ENCODE measurements at regions not wholly inside any gene's neighbourhood (a gene's known extent, or its start where the extent isn't known, plus 50 kb on each side); places are given as distances from the start of the nearest gene placed in this dataset.

DNA sequence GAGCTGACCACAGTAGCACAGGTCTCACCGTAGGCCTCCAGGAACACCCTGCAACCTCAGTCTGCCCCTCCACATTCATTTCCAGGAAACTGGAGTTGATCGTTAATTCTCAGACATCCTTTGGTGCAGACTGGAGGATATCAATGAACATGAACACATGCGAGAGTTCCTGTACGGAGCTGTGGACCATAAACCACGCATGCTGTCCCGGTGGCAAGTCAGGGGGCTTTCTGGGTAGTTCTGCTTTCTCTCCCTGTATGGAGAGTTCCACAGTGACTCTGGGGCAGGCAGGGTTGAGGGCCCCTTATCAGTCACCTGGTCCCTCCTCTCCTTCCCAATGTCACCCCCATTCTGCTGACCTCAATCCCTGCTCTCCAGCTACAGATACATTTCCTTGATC lies 55.5 kb upstream of the URI1 start:
- no peak for TF ChIP-seq EGR1 (IDR thresholded peaks at IDR 0.05)
- TF ChIP-seq, protein P1, sequence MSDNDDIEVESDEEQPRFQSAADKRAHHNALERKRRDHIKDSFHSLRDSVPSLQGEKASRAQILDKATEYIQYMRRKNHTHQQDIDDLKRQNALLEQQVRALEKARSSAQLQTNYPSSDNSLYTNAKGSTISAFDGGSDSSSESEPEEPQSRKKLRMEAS (IDR thresholded peaks at IDR 0.05) = no peak
- no peak for TF ChIP-seq NFIC (IDR thresholded peaks at IDR 0.05)
- TF ChIP-seq TCF12 (IDR thresholded peaks at IDR 0.05; ENCODE audit: low read depth) = no peak
- TF ChIP-seq TAF1 (IDR thresholded peaks at IDR 0.05; ENCODE audit: low read depth) = no peak
- TF ChIP-seq ZBTB7A (IDR thresholded peaks at IDR 0.05; ENCODE audit: low read depth) = no peak
- TF ChIP-seq, protein P2, sequence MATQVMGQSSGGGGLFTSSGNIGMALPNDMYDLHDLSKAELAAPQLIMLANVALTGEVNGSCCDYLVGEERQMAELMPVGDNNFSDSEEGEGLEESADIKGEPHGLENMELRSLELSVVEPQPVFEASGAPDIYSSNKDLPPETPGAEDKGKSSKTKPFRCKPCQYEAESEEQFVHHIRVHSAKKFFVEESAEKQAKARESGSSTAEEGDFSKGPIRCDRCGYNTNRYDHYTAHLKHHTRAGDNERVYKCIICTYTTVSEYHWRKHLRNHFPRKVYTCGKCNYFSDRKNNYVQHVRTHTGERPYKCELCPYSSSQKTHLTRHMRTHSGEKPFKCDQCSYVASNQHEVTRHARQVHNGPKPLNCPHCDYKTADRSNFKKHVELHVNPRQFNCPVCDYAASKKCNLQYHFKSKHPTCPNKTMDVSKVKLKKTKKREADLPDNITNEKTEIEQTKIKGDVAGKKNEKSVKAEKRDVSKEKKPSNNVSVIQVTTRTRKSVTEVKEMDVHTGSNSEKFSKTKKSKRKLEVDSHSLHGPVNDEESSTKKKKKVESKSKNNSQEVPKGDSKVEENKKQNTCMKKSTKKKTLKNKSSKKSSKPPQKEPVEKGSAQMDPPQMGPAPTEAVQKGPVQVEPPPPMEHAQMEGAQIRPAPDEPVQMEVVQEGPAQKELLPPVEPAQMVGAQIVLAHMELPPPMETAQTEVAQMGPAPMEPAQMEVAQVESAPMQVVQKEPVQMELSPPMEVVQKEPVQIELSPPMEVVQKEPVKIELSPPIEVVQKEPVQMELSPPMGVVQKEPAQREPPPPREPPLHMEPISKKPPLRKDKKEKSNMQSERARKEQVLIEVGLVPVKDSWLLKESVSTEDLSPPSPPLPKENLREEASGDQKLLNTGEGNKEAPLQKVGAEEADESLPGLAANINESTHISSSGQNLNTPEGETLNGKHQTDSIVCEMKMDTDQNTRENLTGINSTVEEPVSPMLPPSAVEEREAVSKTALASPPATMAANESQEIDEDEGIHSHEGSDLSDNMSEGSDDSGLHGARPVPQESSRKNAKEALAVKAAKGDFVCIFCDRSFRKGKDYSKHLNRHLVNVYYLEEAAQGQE (IDR thresholded peaks at IDR 0.05; ENCODE audit: low read depth) = no peak
- no peak for TF ChIP-seq CREB1 (IDR thresholded peaks at IDR 0.05; ENCODE audit: low read depth)
- no peak for TF ChIP-seq YY1 (IDR thresholded peaks at IDR 0.05; ENCODE audit: low read depth)
- no peak for TF ChIP-seq USF1 (IDR thresholded peaks at IDR 0.05)

- TF ChIP-seq TAF1 (IDR thresholded peaks at IDR 0.05; ENCODE audit: low read depth) = no peak
- no peak for TF ChIP-seq FOXM1 (IDR thresholded peaks at IDR 0.05; ENCODE audit: borderline replicate concordance, low read depth)
- TF ChIP-seq, protein P2 (IDR thresholded peaks at IDR 0.05; ENCODE audit: low read depth) = no peak
- TF ChIP-seq CEBPB (IDR thresholded peaks at IDR 0.05) = no peak
- TF ChIP-seq YY1 (IDR thresholded peaks at IDR 0.05; ENCODE audit: low read depth) = no peak
- TF ChIP-seq TCF12 (IDR thresholded peaks at IDR 0.05; ENCODE audit: low read depth) = no peak
- no peak for TF ChIP-seq ZBTB7A (IDR thresholded peaks at IDR 0.05; ENCODE audit: low read depth)
- TF ChIP-seq, protein P1 (IDR thresholded peaks at IDR 0.05) = no peak
- no peak for TF ChIP-seq USF1 (IDR thresholded peaks at IDR 0.05)
- TF ChIP-seq CREB1 (IDR thresholded peaks at IDR 0.05; ENCODE audit: low read depth) = no peak
- no peak for TF ChIP-seq EGR1 (IDR thresholded peaks at IDR 0.05)
- TF ChIP-seq TEAD4 (IDR thresholded peaks at IDR 0.05) = no peak
- no peak for TF ChIP-seq EP300 (IDR thresholded peaks at IDR 0.05; ENCODE audit: borderline replicate concordance)
- no peak for TF ChIP-seq NFIC (IDR thresholded peaks at IDR 0.05)
Observed at GRCh38 chr19:29887442-29887855, 54.6 kb upstream of the URI1 start.

- TF ChIP-seq FOXM1 (IDR thresholded peaks at IDR 0.05; ENCODE audit: borderline replicate concordance, low read depth) (no peak), EP300 (IDR thresholded peaks at IDR 0.05; ENCODE audit: borderline replicate concordance) (no peak), NFIC (IDR thresholded peaks at IDR 0.05) (no peak), YY1 (IDR thresholded peaks at IDR 0.05; ENCODE audit: low read depth) (no peak), TEAD4 (IDR thresholded peaks at IDR 0.05) (no peak), ZBTB7A (IDR thresholded peaks at IDR 0.05; ENCODE audit: low read depth) (no peak), TCF12 (IDR thresholded peaks at IDR 0.05; ENCODE audit: low read depth) (no peak), CREB1 (IDR thresholded peaks at IDR 0.05; ENCODE audit: low read depth) (no peak), CEBPB (IDR thresholded peaks at IDR 0.05) (no peak), RAD21 (IDR thresholded peaks at IDR 0.05; ENCODE audit: low read depth) (no peak), EGR1 (IDR thresholded peaks at IDR 0.05) (no peak), TAF1 (IDR thresholded peaks at IDR 0.05; ENCODE audit: low read depth) (no peak), USF1 (IDR thresholded peaks at IDR 0.05) (no peak)
- TF ChIP-seq, protein P2 (IDR thresholded peaks at IDR 0.05; ENCODE audit: low read depth) = no peak
- TF ChIP-seq, protein P1 (IDR thresholded peaks at IDR 0.05) = no peak
Observed at GRCh38 chr19:29889702-29890101, 52.3 kb upstream of the URI1 start.

GRCh38 chr19:29890392-29890791 lies 51.6 kb upstream of the URI1 start:
- TF ChIP-seq USF1 (IDR thresholded peaks at IDR 0.05) (no peak), FOXM1 (IDR thresholded peaks at IDR 0.05; ENCODE audit: borderline replicate concordance, low read depth) (no peak), NFIC (IDR thresholded peaks at IDR 0.05) (no peak)
